Stomach (tissue), 4 donors: ENCODE measurements at regions not wholly inside any gene's neighbourhood (a gene's known extent, or its start where the extent isn't known, plus 50 kb on each side); places are given as distances from the start of the nearest gene placed in this dataset.

Experiments
- CTCF ChIP-seq, 7 experiments: fragments of 450-650 bp in 4 of 7; fragments of 200-600 bp in 3 of 7; sonication (generic) in 3 of 7; IDR thresholded peaks; one replicate each; pipeline ENCODE4 v1.5.1; 2016 to 2019; ENCODE audit warnings: antibody characterized with exemption in 7 of 7, control low read depth in 2 of 7, mild to moderate bottlenecking in 1 of 7
- POLR2A ChIP-seq, 4 donors: fragments of 450-650 bp; IDR thresholded peaks; one replicate each; pipeline ENCODE4 v1.6.1; 2016; ENCODE audit warnings: antibody characterized with exemption in 4 of 4, control low read depth in 2 of 4, mild to moderate bottlenecking in 1 of 4, moderate library complexity in 1 of 4

- TF ChIP-seq POLR2A (IDR thresholded peaks at IDR 0.05) (no peak), CTCF (IDR thresholded peaks at IDR 0.05) (no peak)
Observed at GRCh38 chr12:107829271-107829670, 54.8 kb downstream of the ASCL4 start.
